GM18907 (cell line): ENCODE measurements at regions not wholly inside any gene's neighbourhood (a gene's known extent, or its start where the extent isn't known, plus 50 kb on each side); places are given as distances from the start of the nearest gene placed in this dataset.

ENCODE experiments used
- ATAC-seq: cut with Tn5 transposase; IDR thresholded peaks from one replicate; pipeline ENCODE4 v1.9.1; 2021; ENCODE audit warnings: mild to moderate bottlenecking, moderate library complexity; ENCODE audit not compliant: unreplicated experiment

DNA sequence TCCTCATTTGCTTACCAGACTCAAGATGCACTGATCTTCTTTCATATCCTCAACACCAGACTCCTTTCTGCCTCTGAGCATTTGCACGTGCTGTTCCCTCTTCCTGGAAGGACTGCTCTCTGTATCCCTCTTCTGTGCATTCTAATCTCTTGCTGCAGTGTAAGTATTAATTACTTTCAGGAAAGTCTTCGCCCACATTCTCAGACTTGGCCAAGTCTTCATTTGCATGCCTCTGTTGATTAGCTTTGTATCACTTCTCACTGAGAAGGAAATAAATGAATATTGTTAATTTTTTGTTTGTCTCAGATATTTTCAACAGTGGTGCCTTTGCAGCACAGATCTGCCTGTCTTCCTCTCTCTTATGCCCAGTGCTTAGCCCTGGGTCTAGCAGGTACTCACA, 50.3 kb upstream of the RAB3GAP2 start:
- no peak for ATAC-seq
